ENCODE measurements at regions not wholly inside any gene's neighbourhood (a gene's known extent, or its start where the extent isn't known, plus 50 kb on each side); places are given as distances from the start of the nearest gene placed in this dataset.

DNA sequence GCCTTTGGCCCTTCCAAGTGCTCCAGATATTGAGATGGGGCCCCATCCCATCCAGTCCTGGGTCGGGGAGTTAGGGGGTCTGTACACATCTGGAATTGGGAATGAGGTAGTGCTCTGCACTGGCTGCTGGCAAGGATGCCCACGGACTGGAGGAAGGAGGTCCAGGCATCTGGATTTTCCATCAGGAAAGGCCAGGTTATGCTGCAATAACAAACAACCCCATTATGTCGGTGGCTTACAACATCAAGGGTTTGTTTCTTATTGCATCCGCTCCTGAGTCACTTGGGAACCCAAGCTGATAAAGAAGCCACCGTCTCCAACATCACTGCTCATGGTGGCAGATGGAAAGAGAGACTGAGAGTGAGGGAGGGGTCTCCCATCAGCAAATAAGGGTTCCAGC is 229.9 kb downstream of the TFCP2L1 start:
- H3K79me2 ChIP-seq (ENCODE audit: insufficient read depth, low read length): no peaks in the 10 kb centered on the region
- CTCF ChIA-PET: no interaction called here
- H3K9ac ChIP-seq (ENCODE audit: low read length): no peak overlapping the region
- no peaks in the 10 kb centered on the region for H3K9me2 ChIP-seq (ENCODE audit: insufficient read depth)
- no peak overlapping the region for H3K4me3 ChIP-seq (replicated peaks in 1 of 2; ENCODE audit: low read depth in 1 of 2, low read length in 2 of 2)
- no peaks in the 10 kb centered on the region for H3K36me3 ChIP-seq (ENCODE audit: control insufficient read depth in 1 of 2, insufficient read depth in 2 of 2, low read length in 2 of 2)
- no TSS peak for BruUV-seq (replicated peaks)
- DNase-seq (ENCODE audit: low read depth, low spot score) (no peak), ATAC-seq (no peak)
- TF ChIP-seq CEBPB (IDR thresholded peaks at IDR 0.05; ENCODE audit: low read depth) (no peak), EGR1 (IDR thresholded peaks at IDR 0.05; ENCODE audit: low read depth) (no peak), SIN3A (IDR thresholded peaks at IDR 0.05; ENCODE audit: low read depth) (no peak), ELF1 (IDR thresholded peaks at IDR 0.05; ENCODE audit: borderline replicate concordance, low read depth) (no peak), RAD21 (IDR thresholded peaks at IDR 0.05; ENCODE audit: low read depth) (no peak), ZNF274 (IDR thresholded peaks at IDR 0.05; ENCODE audit: low read depth, low read length) (no peak), SRF (IDR thresholded peaks at IDR 0.05; ENCODE audit: low read depth) (no peak), POLR2AphosphoS5 (IDR thresholded peaks at IDR 0.05; ENCODE audit: low read depth, low read length) (no peak), EZH2 (IDR thresholded peaks at IDR 0.05) (no peak)
- TF ChIP-seq, protein P1, sequence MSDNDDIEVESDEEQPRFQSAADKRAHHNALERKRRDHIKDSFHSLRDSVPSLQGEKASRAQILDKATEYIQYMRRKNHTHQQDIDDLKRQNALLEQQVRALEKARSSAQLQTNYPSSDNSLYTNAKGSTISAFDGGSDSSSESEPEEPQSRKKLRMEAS (IDR thresholded peaks at IDR 0.05): no peak
- TF ChIP-seq, protein P2, sequence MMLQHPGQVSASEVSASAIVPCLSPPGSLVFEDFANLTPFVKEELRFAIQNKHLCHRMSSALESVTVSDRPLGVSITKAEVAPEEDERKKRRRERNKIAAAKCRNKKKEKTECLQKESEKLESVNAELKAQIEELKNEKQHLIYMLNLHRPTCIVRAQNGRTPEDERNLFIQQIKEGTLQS (IDR thresholded peaks at IDR 0.05): no peak
- TF ChIP-seq, protein P3, sequence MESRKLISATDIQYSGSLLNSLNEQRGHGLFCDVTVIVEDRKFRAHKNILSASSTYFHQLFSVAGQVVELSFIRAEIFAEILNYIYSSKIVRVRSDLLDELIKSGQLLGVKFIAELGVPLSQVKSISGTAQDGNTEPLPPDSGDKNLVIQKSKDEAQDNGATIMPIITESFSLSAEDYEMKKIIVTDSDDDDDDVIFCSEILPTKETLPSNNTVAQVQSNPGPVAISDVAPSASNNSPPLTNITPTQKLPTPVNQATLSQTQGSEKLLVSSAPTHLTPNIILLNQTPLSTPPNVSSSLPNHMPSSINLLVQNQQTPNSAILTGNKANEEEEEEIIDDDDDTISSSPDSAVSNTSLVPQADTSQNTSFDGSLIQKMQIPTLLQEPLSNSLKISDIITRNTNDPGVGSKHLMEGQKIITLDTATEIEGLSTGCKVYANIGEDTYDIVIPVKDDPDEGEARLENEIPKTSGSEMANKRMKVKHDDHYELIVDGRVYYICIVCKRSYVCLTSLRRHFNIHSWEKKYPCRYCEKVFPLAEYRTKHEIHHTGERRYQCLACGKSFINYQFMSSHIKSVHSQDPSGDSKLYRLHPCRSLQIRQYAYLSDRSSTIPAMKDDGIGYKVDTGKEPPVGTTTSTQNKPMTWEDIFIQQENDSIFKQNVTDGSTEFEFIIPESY (IDR thresholded peaks at IDR 0.05; ENCODE audit: extremely low read depth, insufficient replicate concordance, low read length): no peak
- peaks cover 0 to 6% of the 10 kb centered on the region in 2 experiments; a peak in 1 of 4 replicates for H3K9me3 ChIP-seq (ENCODE audit: control insufficient read depth in 1 of 2, insufficient read depth in 1 of 2, low read depth in 1 of 2, low read length in 2 of 2)
- no peaks in the 10 kb centered on the region for H4K20me1 ChIP-seq (ENCODE audit: insufficient read depth)
- POLR2A ChIA-PET: no interaction called here
- no peak overlapping the region for H3K4me2 ChIP-seq (ENCODE audit: low read length)
- H2AFZ ChIP-seq (ENCODE audit: low read depth, low read length, poor library complexity, severe bottlenecking): no peak overlapping the region
- H3K27ac ChIP-seq (ENCODE audit: low read depth, low read length): no peak overlapping the region
- intact Hi-C loops (cut with micrococcal nuclease): no loop called here
- RAD21 ChIA-PET (ENCODE audit: low non-redundant PET in 1 of 2, low total read pairs in 2 of 2, uncharacterized antibody in 2 of 2, unreplicated experiment in 2 of 2): no interaction called here
- H3K27me3 ChIP-seq (ENCODE audit: insufficient read depth, low read length): no peaks in the 10 kb centered on the region
- no peaks in the 10 kb centered on the region for H3K4me1 ChIP-seq (ENCODE audit: control insufficient read depth in 1 of 2, insufficient read depth in 2 of 2, low read length in 2 of 2)
